Type B pancreatic cell (in vitro differentiated cells): ENCODE measurements at regions not wholly inside any gene's neighbourhood (a gene's known extent, or its start where the extent isn't known, plus 50 kb on each side); places are given as distances from the start of the nearest gene placed in this dataset.

Experiments
- DNase-seq: peaks from one replicate; pipeline ENCODE4 v3.0.0; 2021; ENCODE audit warnings: mixed read lengths; ENCODE audit not compliant: unreplicated experiment; ENCODE audit errors: extremely low spot score
- H3K27ac Mint-ChIP-seq: 2 replicates; pipeline ENCODE4 v1.8.0; 2021; ENCODE audit warnings: mild to moderate bottlenecking, mixed read lengths
- H3K27me3 Mint-ChIP-seq: 2 replicates; pipeline ENCODE4 v1.8.0; 2021; ENCODE audit warnings: mixed read lengths
- H3K36me3 Mint-ChIP-seq: 2 replicates; pipeline ENCODE4 v1.8.0; 2021; ENCODE audit warnings: mixed read lengths
- H3K4me1 Mint-ChIP-seq: one replicate; pipeline ENCODE4 v1.8.0; 2021; ENCODE audit warnings: mixed read lengths; ENCODE audit not compliant: unreplicated experiment
- H3K4me3 Mint-ChIP-seq: 2 replicates; pipeline ENCODE4 v1.8.0; 2021; ENCODE audit warnings: mild to moderate bottlenecking, mixed read lengths
- H3K9me3 Mint-ChIP-seq: 2 replicates; pipeline ENCODE4 v1.8.0; 2021; ENCODE audit warnings: mixed read lengths
- TF ChIP-seq, protein P1 (sequence below): fragments of 200-600 bp; sonication (generic); conservative IDR thresholded peaks from 2 replicates; pipeline ENCODE4 v1.5.0; 2021; ENCODE audit warnings: antibody characterized with exemption, mild to moderate bottlenecking

DNA sequence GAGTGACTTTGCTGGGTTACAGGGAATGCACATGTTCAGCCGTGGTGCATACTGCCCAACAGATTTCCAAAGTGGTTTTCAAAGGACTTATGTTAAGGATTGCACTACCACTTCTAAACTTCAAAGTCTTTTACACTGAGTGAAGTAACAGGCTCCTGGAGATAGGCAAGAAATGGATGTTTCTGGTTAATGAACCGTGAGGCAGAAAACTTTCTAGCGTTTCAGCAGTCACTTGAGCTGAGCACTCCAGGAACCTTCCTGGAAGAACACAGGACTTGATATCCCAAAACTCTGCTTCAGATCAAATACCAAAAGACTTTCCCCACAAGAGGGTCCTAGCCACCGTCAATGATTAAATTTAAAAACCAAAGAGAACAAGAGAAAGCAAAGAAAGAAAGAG, 74.3 kb upstream of the ATP1A1 start:
- Mint-ChIP-seq H3K27me3 (no peaks in the 10 kb centered on the region), H3K4me3 (no peak overlapping the region), H3K27ac (no peak overlapping the region), H3K36me3 (no peaks in the 10 kb centered on the region), H3K9me3 (peaks cover 5% of the 10 kb centered on the region), H3K4me1 (peaks cover 5% of the 10 kb centered on the region)
- TF ChIP-seq, protein P1, sequence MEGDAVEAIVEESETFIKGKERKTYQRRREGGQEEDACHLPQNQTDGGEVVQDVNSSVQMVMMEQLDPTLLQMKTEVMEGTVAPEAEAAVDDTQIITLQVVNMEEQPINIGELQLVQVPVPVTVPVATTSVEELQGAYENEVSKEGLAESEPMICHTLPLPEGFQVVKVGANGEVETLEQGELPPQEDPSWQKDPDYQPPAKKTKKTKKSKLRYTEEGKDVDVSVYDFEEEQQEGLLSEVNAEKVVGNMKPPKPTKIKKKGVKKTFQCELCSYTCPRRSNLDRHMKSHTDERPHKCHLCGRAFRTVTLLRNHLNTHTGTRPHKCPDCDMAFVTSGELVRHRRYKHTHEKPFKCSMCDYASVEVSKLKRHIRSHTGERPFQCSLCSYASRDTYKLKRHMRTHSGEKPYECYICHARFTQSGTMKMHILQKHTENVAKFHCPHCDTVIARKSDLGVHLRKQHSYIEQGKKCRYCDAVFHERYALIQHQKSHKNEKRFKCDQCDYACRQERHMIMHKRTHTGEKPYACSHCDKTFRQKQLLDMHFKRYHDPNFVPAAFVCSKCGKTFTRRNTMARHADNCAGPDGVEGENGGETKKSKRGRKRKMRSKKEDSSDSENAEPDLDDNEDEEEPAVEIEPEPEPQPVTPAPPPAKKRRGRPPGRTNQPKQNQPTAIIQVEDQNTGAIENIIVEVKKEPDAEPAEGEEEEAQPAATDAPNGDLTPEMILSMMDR: no peak
- no peak for DNase-seq

DNA sequence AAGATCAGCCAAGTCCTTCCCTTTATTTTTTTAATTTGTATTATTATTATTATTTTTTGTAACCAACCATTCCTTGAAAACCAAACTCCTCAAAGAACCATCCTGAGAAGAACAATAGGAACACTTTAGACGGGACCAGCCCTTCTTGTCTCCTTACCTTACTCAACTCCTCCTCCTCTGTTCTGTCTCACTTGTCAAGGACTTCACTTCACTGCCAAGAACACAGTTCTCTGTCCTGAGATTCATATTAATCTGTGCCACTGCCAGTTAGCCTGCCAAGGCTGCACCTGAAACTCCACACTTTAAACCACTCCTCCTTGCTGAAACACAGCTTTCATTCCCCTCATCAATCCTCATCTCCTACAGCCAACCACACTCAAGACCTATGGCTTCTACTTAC, 73.8 kb upstream of the ATP1A1 start:
- TF ChIP-seq, protein P1: no peak
- Mint-ChIP-seq H3K27me3 (no peaks in the 10 kb centered on the region), H3K9me3 (peaks cover 5% of the 10 kb centered on the region), H3K27ac (no peak overlapping the region), H3K36me3 (no peaks in the 10 kb centered on the region), H3K4me1 (peaks cover 5% of the 10 kb centered on the region), H3K4me3 (no peak overlapping the region)
- no peak for DNase-seq

DNA sequence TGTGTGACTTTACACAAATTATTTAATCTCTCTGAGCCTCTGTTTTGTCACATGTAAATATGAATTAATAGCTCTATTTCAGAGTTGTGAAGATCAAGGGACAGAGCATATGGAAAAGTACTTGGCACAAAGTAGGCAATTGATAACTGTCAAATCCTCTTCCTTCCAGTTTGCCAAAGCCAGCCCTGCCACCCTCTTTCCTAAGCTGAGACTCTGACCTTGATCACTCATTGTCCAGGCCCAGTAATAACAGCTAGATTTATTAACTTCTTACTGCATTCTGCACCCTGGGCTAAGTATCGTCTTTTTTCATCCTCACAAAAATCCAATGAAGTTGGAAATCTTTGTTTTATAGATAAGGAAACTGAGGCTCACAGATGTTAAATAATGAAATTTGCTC, 70.8 kb upstream of the ATP1A1 start:
- Mint-ChIP-seq H3K27ac (no peak overlapping the region), H3K36me3 (no peaks in the 10 kb centered on the region), H3K27me3 (no peaks in the 10 kb centered on the region), H3K4me3 (no peak overlapping the region), H3K9me3 (peaks cover 5% of the 10 kb centered on the region), H3K4me1 (peaks cover 5% of the 10 kb centered on the region)
- TF ChIP-seq, protein P1: no peak
- DNase-seq: no peak

DNA sequence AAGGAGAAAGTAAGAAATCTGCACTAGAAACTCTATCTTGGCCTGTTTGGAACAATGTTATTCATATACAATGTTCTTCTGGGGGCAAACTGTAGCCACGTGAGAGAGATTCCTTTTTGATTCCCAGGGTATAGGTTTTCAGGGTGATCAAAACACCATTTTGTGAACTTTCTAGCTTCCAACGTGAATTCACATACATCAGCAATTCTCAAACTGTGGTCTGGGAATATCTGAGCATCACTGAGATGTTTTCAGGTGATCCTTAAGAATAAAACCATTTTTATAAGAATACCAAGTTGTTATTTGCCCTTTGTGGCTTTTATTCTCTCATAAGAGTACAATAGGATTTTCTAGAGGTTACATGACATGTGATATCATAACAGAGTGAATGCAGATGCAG, 66.9 kb upstream of the ATP1A1 start:
- Mint-ChIP-seq H3K9me3 (no peaks in the 10 kb centered on the region), H3K27ac (no peak overlapping the region), H3K36me3 (no peaks in the 10 kb centered on the region), H3K27me3 (no peaks in the 10 kb centered on the region), H3K4me1 (peaks cover 8% of the 10 kb centered on the region), H3K4me3 (no peak overlapping the region)
- TF ChIP-seq, protein P1: no peak
- DNase-seq: no peak

DNA sequence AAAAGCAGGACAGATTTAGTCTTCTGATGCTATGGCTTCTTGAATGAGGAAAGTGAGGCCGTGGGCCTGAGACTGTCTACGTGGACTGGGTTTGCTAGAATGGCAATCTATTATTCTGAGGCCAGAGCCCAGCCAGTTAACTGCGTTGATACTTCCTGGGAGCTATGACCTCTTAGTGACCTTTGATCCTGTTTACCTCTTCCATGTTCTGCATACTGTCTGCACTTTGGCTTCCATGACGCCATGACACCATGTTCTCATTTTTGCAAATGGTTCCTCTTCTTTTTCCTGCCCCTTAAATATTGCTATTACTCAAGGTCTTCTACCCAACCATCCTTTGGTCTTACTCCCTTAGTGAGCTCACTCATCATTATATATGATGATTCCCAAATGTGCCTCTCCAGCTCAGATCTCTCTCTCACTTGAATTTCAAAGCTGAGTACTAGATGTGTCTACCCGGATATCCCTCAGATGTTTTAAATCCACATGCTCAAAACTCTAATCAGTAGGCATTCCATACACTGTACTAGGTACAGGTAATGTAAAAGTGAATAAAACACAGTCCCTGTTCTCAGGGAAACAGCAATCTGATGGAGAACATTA, 66.1 kb upstream of the ATP1A1 start:
- no peak for DNase-seq
- Mint-ChIP-seq H3K9me3 (no peaks in the 10 kb centered on the region), H3K27me3 (no peaks in the 10 kb centered on the region), H3K4me1 (peaks cover 12% of the 10 kb centered on the region), H3K36me3 (no peaks in the 10 kb centered on the region), H3K4me3 (no peak overlapping the region), H3K27ac (no peak overlapping the region)
- TF ChIP-seq, protein P1: no peak

DNA sequence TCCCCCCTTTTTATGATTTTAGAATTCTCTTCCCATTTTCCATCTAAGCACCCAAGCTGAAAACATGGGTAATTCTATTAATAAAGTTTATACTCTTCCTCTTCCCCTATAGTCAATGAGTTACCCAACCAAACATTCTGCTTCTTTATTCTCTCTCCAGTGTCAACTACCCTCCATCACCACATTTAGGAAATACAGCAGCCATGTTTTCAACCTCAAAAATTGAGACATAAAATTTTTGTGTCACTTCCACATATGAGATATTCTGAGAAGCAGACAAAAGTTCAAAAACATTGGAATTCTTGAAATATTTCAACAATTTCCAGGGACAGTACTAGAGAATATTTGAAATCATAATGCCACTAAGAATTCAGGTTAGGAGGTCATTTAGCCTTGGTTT, 64.8 kb upstream of the ATP1A1 start:
- no peak overlapping the region for H3K4me3 Mint-ChIP-seq
- no peaks in the 10 kb centered on the region for H3K9me3 Mint-ChIP-seq
- no peaks in the 10 kb centered on the region for H3K27me3 Mint-ChIP-seq
- TF ChIP-seq, protein P1: no peak
- DNase-seq: no peak
- no peak overlapping the region for H3K27ac Mint-ChIP-seq
- peaks cover 24% of the 10 kb centered on the region for H3K4me1 Mint-ChIP-seq
- no peaks in the 10 kb centered on the region for H3K36me3 Mint-ChIP-seq
